Activated naive CD8-positive, alpha-beta T cell treated with anti-CD3 and anti-CD28 coated beads, Interleukin-2, amount 50 U/mL, for 16 hours (primary cell): ENCODE measurements at regions not wholly inside any gene's neighbourhood (a gene's known extent, or its start where the extent isn't known, plus 50 kb on each side); places are given as distances from the start of the nearest gene placed in this dataset.

Experiments
- DNase-seq: peaks from one replicate; pipeline ENCODE4 v3.0.0-alpha.2; 2020; ENCODE audit warnings: low read depth, low spot score

DNA sequence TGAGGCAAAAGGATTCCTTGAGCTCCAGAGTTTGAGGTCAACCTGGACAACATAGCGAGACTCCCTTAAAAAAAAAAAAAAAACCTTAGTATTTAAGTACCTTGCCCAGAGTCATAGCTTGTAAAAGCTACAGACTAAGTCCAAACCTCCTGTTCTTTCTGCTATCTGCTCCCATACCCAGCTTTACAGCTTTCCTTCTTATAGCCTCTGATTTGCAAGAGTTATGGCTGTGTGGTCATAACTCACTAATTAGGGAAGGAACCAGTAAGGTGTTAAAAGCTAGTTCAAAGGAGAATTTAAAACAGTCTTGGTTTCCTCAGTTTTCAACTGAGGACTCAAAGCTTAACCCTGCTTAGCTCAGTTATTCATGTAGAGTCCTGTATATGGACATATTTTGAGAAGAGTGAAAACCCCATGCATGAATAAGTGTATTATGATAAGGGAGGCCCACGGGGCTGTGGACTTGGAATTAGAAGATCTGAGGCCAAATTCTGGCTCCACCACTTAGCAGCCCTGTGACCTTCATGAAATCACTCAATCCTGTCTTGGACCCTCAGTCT is 135.5 kb upstream of the SMAD3 start:
- DNase-seq: no peak

DNA sequence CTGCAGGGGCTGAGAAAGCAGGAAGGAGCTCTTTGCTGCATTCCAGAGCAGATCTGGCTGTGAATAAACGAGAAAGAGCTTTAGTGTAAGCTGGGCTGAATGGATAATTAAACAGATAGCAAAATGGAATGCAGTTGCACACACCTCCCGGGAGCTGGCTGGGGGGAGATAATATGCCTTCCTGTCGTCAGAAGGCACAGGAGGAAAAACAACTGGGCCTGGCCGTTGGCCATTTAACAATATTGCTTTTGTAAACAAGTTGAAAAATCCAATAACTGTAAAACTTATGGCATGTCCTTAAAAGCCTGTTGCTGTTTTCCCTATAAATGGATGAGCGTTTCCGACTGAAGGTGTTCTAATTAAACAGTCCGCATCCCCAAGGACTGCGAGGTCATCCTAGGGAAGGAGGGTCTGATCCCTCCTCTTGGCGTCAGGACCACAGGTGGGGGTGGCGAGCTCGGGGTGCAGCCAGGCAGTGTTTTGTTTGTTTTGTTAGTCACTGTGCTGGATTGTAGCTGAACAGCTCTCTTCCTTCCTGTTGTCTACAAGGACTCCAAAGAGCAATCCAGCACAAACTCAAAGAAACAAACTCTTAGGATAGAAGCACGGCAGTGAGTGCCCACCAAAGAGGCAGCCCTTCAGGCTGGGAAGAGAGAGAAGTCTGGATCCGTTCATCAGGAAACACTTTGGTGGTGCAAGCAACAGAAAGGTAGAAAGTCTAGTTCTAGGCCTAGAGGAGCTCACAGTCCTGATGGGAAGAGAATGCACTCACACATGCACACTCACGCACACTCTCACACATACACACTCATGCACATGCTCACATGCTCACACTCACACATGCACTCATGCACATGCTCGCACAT is 133.4 kb upstream of the SMAD3 start:
- DNase-seq: no peak

DNA sequence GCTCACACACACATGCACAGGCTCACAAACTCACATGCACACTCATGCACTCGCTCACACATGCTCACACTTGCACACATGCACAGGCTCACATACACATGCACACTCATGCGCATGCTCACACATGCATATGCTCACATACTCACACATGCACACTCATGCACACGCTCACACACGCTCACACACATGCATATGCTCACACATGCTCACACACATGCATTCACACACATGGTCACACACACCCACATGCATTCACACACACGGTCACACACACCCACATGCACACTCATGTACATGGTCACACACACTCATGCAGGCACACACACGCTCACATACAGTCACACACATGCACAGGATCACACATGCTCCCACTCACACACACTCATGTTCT is 132.8 kb upstream of the SMAD3 start:
- no peak for DNase-seq

DNA sequence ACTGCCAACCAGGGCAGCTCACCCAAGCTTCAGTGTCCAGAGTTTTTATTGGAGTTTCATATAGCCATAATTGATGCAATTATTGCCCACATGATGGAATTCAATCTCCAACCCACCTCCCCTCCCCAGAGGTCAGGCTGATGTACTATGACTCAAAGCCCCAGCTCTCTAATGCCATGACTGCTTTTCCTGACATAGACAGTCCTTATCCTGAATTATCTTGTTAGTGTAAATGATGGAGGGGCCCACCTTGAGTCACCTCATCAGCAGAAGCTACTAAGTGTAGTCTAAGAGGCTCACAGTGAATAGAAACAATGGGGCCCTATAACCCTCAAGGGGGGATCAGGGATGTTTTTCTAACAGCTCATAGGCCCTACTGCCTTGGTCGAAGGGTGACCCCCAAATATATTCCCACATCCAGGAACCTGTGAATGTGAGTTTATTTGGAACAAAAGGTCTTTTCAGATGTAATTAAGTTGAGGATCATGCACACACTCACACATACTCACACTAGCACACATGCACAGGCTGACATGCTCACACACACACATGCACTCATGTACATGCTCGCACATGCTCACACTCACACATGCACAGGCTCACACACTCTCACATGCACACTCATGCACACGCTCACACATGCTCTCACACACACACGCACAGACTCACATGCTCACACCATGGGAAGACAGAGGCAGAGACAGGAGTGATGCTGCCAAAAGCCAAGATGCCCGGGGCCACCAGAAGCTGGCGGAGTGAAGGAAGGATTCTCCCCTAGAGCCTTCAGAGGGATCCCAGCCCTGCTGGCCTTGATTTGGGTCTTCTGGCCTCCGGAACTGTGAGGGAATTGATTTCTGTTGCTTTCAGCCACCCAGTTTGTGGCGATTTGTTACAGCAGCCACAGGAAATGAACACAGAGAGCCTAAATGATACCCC is 131.2 kb upstream of the SMAD3 start:
- DNase-seq: no peak

DNA sequence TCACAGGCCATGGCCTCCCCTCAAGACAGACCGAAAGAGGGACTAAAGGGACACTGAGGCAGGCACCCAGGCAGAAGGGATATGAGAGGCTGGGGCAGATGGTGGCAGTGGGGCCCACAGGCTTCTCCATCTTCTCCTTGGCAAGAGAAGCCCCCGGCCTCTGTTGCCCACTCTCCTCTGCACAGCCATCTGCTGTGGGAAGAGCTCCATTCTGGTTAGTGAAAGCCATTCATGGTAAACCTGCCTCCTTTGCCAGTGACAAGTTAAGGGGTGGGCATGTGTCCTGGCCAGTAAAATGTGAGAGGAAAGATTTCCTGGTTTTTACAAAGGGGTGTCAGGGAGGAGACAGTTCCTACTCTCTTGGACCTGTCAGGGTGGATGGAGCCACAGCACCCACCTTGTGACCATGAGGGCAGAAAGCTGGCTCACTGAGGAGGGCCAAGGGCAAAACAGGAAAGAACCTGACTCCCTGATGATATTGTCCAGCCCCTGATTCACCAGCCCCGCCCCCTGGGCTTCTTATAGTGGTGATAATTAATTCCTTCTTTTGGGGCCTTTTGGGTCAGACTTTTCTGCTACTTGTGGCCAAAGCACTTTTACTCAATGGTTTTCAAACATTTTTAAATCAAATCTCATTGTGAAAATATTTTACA is 130.4 kb upstream of the SMAD3 start:
- DNase-seq: no peak

DNA sequence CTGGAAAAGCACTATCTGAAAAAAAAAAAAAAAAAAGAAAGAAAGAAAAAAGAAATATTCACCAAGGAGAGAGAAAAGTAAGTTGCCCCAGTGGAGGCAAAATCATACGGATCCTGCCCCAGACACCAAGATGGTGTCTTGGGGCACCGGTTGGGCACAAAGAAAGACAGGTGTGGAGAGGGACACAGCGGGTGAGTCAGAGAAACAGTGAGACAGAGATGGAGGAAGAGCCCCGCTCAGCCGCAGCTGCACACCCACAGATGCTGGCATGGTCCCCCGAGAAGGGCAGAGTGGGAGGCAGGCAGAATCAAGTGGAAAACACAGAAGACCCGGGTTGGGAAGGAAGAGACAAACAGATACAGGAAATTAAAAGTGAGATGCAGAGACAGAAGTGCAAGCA is 129.7 kb upstream of the SMAD3 start:
- DNase-seq: no peak

DNA sequence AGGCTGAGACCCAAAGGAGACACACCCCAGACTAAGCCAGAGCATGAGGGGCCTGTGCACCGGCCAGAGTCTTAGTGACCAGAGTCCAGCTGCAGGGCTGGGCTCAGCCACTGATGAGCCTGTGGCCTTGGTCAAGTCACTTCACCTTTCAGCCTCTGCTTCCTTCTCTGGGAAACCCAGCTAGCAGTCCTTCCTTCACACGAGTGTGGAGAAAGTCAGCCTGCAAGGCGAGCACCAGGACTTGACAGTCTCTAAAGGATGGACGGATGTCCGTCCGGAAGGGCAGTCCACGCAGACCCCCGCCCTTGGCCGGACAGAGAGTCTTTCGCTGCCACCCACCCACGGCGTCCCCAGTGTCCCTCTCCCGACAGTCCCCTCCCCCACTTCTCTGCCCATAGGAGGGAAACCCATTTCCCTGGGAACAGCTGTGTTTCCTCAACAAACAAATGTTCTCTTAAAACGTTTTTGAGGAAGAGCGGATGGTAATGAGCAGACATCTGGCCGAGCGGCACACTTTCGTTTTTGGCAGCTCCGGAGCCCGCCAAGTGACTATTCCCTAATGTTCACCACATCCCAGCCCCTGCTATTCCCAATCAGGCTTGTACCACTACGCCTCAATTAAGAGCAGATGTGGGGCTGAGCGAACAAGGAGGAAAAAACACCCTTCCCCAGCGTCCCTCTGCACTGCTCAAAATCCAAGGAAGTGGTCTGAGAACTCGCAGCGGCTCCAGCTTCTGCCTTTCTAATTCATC is 129.1 kb upstream of the SMAD3 start:
- no peak for DNase-seq

DNA sequence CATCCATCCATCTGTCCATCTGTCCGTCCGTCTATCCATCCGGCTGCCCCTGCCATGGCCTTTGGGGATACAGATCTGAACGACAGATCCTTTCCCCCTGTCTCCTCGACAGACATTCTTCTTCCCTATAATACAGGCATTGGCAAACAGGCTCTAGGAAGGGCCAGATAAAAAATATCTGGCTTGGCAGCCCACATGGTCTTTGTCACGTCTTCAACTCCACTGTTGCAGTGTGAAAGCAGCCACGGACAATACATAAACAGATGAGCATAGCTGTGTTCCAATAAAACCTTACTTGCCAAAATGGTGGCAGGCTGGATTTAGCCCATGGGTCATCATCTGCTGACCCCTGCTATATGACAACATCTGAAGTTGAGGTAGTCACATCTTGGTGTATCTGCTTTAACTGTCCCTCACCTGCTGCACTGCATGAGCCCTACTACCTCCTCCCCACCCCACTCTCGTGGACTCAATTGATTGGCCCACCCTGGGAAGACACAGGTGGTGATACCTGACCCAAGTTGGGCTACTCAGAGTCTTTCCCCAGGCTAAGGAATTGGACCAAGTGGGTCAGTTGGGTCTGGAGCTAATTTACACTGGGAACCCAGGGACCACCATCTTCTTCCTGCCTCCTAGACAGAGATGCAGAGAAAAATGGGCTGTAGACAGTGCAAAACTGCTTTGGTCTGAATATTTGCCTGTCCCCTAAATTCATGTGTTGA is 128.4 kb upstream of the SMAD3 start:
- no peak for DNase-seq

DNA sequence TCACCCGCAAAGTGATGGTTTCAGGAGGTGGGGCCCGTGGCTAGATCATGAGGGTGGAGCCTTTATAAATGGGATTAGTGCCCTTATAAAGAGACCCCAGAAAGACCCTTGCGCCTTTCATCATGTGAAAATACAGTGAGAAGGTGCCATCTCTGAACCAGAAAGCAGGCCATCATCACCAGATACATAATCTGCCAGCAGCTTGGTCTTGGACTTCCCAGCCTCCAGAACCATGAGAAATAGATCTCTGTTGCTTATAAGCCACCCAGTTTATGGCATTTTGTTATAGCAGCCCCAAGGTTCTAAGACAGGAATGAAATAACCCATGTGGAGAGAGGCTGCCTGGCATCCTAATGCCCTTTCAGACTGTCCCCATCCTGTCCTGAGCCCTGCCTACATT is 127.8 kb upstream of the SMAD3 start:
- no peak for DNase-seq

DNA sequence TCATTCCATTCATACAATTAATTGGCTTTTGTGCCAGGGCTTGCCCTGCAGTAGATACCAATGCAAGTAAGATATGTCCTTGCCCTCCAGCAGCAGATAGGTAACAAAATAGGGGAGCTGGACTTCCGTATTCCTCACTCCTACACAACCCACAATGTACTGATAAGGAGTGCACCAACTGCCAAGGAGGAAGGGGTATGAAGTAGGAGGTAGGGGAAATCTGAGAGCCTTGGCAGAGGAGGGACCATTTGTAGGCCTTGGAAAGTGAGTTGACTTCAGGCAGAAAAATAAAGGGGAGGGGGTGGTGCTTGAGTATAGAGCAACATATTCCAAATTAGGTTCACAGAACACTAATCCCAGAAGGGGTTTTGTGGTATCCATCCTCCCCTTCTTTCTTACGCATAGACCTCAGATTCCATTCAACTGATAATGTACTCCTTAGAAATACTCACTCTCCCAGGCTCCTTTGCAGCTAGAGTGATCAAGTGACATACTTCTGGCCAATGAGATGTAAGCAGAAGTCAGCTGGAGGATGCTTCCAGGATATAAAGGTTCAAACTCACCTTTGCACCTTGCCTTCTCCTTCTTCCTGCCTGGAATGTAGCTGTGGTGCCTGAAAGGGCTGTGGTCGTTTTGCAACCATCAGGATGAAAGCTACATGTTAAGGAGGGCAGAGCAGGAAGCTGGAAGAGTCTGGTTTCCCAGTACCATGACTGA is 127.1 kb upstream of the SMAD3 start:
- DNase-seq: no peak

DNA sequence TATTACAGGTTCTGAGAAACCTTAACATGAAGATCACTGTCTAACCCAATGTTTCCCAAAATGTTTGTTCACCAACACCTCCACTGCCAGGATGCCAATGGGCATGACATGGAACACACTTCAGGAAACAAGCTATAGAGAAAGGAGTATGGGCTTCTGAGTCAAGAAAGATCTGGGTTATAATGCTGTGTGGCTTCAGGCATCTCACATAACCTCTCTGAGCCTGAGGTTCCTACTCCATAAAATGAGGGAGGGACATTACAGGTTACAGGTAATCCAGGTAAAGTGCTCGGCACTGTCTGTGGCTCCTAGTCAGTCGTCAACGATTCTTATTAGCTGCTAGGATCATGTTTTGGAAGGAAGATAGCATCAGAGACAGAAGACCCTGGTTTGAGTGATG is 126.4 kb upstream of the SMAD3 start:
- DNase-seq: no peak

DNA sequence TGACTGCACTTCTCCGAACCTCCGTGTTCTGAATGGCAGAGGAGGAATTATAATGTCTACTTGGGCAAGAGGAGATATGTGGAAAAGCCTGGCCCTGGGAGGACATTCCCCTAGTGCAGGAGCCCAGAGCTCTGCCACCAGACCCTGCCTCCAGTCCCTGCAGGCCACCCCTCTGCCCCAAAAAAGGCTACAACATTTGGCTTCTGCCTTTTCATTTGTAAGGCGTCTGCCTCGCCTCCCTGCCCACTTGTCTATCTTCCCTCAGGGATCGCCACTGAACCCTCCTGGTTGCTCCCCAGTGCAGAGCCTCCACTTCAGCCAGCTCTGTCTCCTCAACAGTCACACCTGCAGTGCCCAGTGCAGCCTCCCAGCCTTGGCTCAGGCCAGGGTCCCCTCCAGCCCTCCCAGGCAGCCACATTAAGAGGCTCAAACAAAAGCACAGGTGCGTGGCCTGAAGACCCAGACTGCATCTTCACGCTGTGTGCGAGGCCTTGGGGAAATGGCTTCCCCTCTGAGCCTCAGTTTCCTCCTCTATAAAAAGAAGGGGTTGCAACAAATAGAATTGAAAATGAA is 125.9 kb upstream of the SMAD3 start:
- DNase-seq: no peak

DNA sequence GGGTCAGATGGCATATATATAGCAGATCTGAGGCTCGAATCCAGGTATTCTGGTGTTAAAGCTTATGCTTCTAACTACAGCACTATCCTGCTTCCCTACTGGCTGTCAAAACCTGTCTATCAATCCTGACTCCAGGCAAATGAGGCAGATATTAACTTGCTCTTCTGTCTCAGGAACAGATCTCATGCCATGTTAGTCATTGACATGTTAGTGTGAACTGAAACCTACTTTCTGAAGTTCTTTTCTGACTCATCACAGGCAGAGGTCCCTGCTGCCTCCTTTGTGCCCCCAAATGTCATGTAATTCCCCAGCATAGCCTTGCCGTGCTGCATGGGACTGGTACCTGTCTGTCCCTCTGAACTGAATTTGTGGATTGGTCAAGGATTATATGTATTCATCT is 125.0 kb upstream of the SMAD3 start:
- no peak for DNase-seq

DNA sequence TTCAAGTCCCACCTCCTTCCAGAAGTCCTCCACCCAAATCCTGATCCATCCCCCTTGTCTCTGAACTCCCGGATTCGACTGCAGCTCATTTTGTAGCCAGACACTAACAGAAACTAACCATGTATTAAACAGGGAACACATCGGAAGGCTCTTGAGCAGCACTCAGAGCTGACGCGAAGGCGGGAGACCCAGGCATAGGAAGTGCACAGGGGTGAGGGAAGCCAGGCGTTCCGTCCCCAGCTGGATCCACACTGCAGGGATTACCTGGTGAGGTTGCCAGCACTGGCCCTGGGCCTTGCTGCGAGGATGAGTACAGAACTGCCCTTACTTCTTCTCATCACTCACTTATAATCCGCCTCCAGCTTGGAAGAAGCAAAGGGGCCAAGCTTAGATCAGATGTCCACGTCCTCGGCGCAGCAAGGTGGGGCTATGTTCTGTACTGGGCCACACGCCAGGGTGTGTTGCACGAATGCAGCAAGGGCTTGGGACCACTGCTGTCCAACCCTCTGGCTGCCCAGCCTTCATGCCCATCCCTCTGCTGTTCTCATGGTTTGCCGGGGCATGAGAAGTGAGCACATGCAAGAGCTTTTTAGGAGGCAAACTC is 124.2 kb upstream of the SMAD3 start:
- DNase-seq: no peak

DNA sequence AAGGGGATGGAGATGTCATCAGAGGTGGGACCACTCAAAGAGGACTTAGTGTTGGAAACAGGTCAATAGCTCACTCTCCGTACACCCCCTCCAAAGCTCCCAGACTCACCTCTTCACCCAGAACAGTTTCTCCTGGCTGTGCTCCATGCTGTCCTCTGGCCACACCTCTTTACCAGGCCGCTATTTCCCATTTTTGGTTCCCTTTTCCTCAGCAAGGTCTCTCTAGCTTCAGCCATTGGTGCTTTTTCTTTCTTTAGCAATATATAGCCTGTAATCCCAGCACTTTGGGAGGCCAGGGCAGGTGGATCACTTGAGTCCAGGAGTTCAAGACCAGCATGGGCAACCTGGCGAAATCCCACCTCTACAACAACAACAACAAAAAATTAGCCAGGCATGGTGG is 123.6 kb upstream of the SMAD3 start:
- no peak for DNase-seq

DNA sequence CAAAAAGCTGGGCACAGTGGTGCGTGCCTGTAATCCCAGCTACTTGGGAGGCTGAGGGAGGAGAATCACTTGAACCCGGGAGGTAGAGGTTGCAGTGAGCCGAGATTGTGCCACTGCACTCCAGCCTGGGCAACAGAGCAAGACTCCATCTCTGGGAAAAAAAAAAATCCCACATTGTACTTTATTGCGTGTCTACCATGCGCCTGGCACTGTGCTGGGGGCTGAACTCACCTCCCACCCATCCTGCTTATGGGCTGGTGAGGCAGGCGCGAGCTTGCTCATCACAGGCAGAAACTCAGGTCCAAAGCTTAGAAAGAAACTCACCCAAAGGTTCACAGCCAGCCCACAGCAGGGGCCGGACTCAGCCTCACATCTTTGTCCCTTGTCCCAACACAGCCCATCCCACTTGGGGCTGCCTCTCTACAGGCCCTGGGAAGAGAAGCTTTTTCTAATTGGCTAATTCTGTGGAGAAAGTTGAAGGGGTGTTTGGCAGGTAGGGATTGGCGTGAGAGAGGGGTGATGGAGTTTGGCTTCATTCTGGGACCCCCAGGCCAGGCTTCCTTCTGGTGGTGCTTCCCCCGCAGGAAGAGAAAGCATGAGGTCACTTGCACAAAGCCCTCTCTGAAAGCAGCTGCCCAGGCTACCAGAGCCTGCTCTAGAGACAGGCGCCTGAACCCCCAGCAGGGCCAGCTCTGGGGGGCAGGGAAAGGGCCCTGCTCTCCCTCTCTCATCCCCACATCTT is 122.6 kb upstream of the SMAD3 start:
- DNase-seq: no peak

DNA sequence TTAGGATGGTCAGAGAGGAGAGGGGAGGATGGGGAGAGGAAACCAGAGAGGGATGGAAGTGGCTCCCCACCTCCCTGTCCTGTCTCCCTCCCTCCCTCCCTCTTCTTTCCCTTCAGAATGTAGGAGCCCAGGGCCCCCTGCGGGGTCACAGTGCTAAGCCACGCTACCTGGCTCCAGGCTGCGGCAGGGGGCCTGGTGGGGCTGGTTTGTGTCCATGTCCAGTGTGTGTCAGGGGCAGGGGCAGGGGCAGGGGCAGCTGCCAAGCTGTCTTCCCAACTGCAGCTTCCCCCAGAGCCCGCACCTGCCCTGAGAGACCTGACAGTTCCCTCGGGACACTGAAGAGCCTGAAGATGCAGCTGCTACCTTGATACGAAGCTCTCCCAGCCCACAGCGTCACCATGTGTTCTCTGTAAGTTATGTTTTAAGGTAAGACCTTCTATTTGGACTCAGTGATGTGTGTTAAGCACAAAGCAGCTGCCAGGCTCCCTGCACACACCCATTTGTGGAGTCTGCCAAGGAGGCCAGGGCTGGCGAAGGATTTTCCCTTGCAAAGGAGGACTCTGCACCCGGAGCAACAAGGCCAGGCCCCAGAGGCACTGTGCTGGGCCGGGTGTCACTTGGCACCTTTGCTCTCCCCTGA is 121.8 kb upstream of the SMAD3 start:
- DNase-seq: no peak

DNA sequence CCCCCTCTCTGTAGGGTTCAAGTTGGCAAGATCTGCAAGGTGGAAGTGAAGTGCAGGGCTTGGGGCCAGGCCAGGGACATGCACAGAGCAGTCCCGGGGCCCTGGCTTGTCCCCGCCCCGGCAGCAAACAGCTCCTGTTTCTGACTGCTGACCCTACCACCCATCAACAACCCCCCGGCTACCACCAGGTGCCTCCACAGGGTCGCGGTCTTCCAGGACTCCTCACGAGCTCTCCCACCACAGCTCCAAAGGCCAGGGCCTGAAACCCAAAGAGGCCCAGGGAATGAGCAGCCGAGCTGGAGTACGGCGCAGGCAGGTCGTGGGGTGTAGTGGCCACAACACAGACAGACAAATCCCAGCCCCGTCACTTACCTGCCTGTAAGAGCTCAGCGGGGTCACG is 121.3 kb upstream of the SMAD3 start:
- DNase-seq: no peak
